ENCODE measurements at regions not wholly inside any gene's neighbourhood (a gene's known extent, or its start where the extent isn't known, plus 50 kb on each side); places are given as distances from the start of the nearest gene placed in this dataset.

GRCh38 chr5:67908126-67908765 is 307.3 kb upstream of the PIK3R1 start:
- no peaks in the 10 kb centered on the region for H3K27me3 ChIP-seq
- no peak for TF ChIP-seq POLR2A (IDR thresholded peaks at IDR 0.05)
- TF ChIP-seq EP300 (IDR thresholded peaks at IDR 0.05): no peak
- no peak for TF ChIP-seq CTCF (IDR thresholded peaks at IDR 0.05)
- WGBS, 2 donors: 76 to 84% methylated on average over 6 of the region's 6 CpGs

GRCh38 chr5:67904366-67904765 is 311.2 kb upstream of the PIK3R1 start:
- Histone ChIP-seq H3K36me3 (no peaks in the 10 kb centered on the region), H3K27me3 (no peaks in the 10 kb centered on the region), H3K27ac (no peak overlapping the region), H3K4me1 (peaks cover 0 to 14% (median 0%) of the 10 kb centered on the region in 4 donors), H3K4me3 (no peak overlapping the region), H3K9me3 (no peaks in the 10 kb centered on the region)
- no peak for DNase-seq (ENCODE audit: low spot score in 2 of 2)
- no peak for TF ChIP-seq EP300 (IDR thresholded peaks at IDR 0.05)
- TF ChIP-seq CTCF (IDR thresholded peaks at IDR 0.05): no peak
- no peak for TF ChIP-seq POLR2A (IDR thresholded peaks at IDR 0.05)
- 97 to 100% methylated on average over 2 of the region's 2 CpGs for WGBS, 2 donors

More at GRCh38 chr5:67908126-67908765, 307.3 kb upstream of the PIK3R1 start:
- Histone ChIP-seq H3K9me3 (no peaks in the 10 kb centered on the region), H3K4me1 (peaks cover 0 to 14% (median 0%) of the 10 kb centered on the region in 4 donors), H3K4me3 (no peak overlapping the region), H3K36me3 (no peaks in the 10 kb centered on the region), H3K27ac (no peak overlapping the region)
- DNase-seq (ENCODE audit: low spot score in 2 of 2): no peak

GRCh38 chr5:67903656-67904055 is 311.9 kb upstream of the PIK3R1 start:
- DNase-seq (ENCODE audit: low spot score in 2 of 2): no peak
- Histone ChIP-seq H3K9me3 (no peaks in the 10 kb centered on the region), H3K27me3 (no peaks in the 10 kb centered on the region), H3K27ac (no peak overlapping the region), H3K36me3 (no peaks in the 10 kb centered on the region), H3K4me3 (no peak overlapping the region), H3K4me1 (peaks cover 0 to 14% (median 0%) of the 10 kb centered on the region in 4 donors)
- 62 to 67% methylated on average over 2 of the region's 2 CpGs for WGBS, 2 donors
- TF ChIP-seq POLR2A (IDR thresholded peaks at IDR 0.05) (no peak), CTCF (IDR thresholded peaks at IDR 0.05) (no peak), EP300 (IDR thresholded peaks at IDR 0.05) (no peak)

- DNase-seq (ENCODE audit: low spot score in 2 of 2): no peak
- H3K27ac ChIP-seq: no peak overlapping the region
Measured at GRCh38 chr5:67903121-67903520, 312.4 kb upstream of the PIK3R1 start.

More at GRCh38 chr5:67903121-67903520, 312.4 kb upstream of the PIK3R1 start:
- Histone ChIP-seq H3K9me3 (no peaks in the 10 kb centered on the region), H3K27me3 (no peaks in the 10 kb centered on the region), H3K4me3 (no peak overlapping the region), H3K4me1 (peaks cover 0 to 14% (median 0%) of the 10 kb centered on the region in 4 donors), H3K36me3 (no peaks in the 10 kb centered on the region)
- TF ChIP-seq EP300 (IDR thresholded peaks at IDR 0.05) (no peak), CTCF (IDR thresholded peaks at IDR 0.05) (no peak), POLR2A (IDR thresholded peaks at IDR 0.05) (no peak)
- WGBS, 2 donors: 75 to 85% methylated on average over 2 of the region's 2 CpGs

Data from tibial nerve (tissue), 4 donors.